ENCODE measurements at regions not wholly inside any gene's neighbourhood (a gene's known extent, or its start where the extent isn't known, plus 50 kb on each side); places are given as distances from the start of the nearest gene placed in this dataset.

GRCh38 chr14:81837304-81837703, 303.7 kb upstream of the SEL1L start:
- Histone ChIP-seq H3K9me3 (peaks cover 11% of the 10 kb centered on the region), H3K36me3 (no peaks in the 10 kb centered on the region), H3K27ac (no peak overlapping the region), H3K4me3 (no peak overlapping the region), H3K4me1 (no peaks in the 10 kb centered on the region), H3K27me3 (no peaks in the 10 kb centered on the region)
- peak; percentile 51 for ATAC-seq
- DNase-seq: no peak
- intact Hi-C loops (cut with DNase I): no loop called here
- TF ChIP-seq, protein P1, sequence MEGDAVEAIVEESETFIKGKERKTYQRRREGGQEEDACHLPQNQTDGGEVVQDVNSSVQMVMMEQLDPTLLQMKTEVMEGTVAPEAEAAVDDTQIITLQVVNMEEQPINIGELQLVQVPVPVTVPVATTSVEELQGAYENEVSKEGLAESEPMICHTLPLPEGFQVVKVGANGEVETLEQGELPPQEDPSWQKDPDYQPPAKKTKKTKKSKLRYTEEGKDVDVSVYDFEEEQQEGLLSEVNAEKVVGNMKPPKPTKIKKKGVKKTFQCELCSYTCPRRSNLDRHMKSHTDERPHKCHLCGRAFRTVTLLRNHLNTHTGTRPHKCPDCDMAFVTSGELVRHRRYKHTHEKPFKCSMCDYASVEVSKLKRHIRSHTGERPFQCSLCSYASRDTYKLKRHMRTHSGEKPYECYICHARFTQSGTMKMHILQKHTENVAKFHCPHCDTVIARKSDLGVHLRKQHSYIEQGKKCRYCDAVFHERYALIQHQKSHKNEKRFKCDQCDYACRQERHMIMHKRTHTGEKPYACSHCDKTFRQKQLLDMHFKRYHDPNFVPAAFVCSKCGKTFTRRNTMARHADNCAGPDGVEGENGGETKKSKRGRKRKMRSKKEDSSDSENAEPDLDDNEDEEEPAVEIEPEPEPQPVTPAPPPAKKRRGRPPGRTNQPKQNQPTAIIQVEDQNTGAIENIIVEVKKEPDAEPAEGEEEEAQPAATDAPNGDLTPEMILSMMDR (IDR thresholded peaks at IDR 0.05): no peak

- H3K27me3 ChIP-seq: no peaks in the 10 kb centered on the region
- H3K4me1 ChIP-seq: no peaks in the 10 kb centered on the region
- intact Hi-C loops (cut with DNase I): no loop called here
- H3K9me3 ChIP-seq: peaks cover 11% of the 10 kb centered on the region
- no peaks in the 10 kb centered on the region for H3K36me3 ChIP-seq
- no peak overlapping the region for H3K27ac ChIP-seq
- no peak for DNase-seq
- TF ChIP-seq, protein P1 (IDR thresholded peaks at IDR 0.05): no peak
- no peak for ATAC-seq
- no peak overlapping the region for H3K4me3 ChIP-seq
These were observed 305.4 kb upstream of the SEL1L start for GRCh38 chr14:81839056-81839455.

DNA sequence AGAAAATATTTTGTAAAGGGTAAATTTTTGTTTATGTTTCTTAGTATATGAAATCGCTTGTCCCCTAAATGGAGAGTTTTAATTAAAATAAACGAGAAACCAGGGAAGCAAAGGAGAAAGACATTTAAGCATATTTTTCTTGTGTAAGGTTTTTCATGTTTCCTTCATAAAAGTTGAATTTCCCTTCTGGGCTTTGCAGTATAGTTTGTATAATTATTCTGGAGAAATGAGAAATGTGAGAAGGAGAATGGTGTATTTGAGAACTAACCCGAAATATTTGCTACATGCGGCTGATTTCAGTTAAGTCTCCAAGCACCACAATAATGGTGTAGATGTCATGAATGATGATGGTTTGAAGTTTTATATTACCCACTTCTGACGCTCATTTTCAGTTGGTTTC, 307.7 kb upstream of the SEL1L start:
- Histone ChIP-seq H3K4me3 (no peak overlapping the region), H3K27me3 (no peaks in the 10 kb centered on the region), H3K4me1 (no peaks in the 10 kb centered on the region), H3K9me3 (peaks cover 2% of the 10 kb centered on the region), H3K36me3 (no peaks in the 10 kb centered on the region), H3K27ac (no peak overlapping the region)
- DNase-seq (no peak), ATAC-seq (no peak)
- intact Hi-C loops (cut with DNase I): no loop called here
- TF ChIP-seq, protein P1 (IDR thresholded peaks at IDR 0.05): no peak

DNA sequence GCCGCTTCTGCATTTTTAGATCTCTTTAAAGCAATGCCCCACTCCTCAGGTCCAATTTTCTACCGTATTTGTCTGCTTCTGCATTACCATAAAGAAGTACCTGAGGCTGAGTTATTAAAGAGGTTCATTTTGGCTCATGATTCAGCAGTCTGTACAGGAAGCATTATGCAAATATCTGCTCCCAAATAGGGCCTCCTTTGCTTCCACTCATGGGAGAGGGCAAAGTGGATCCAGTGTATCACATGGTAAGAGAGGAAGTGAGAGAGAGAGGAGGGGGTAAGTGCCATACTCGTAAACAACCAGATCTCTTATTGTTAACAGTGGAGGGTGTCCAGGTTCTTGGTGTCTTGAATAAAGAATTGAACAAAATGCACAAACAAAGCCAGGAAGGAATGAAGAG, 316.1 kb upstream of the SEL1L start:
- Histone ChIP-seq H3K27me3 (no peaks in the 10 kb centered on the region), H3K9me3 (peaks cover 12% of the 10 kb centered on the region), H3K4me1 (no peaks in the 10 kb centered on the region), H3K36me3 (no peaks in the 10 kb centered on the region), H3K27ac (no peak overlapping the region), H3K4me3 (no peak overlapping the region)
- ATAC-seq (no peak), DNase-seq (no peak)
- intact Hi-C loops (cut with DNase I): no loop called here
- TF ChIP-seq, protein P1 (IDR thresholded peaks at IDR 0.05): no peak

GRCh38 chr14:81855007-81855406, 321.4 kb upstream of the SEL1L start:
- intact Hi-C loops (cut with DNase I): no loop called here
- DNase-seq (no peak), ATAC-seq (no peak)
- Histone ChIP-seq H3K27ac (no peak overlapping the region), H3K27me3 (no peaks in the 10 kb centered on the region), H3K9me3 (peaks cover 5% of the 10 kb centered on the region), H3K4me3 (no peak overlapping the region), H3K4me1 (no peaks in the 10 kb centered on the region), H3K36me3 (no peaks in the 10 kb centered on the region)
- TF ChIP-seq, protein P1 (IDR thresholded peaks at IDR 0.05): no peak

- H3K36me3 ChIP-seq: no peaks in the 10 kb centered on the region
- no peak overlapping the region for H3K27ac ChIP-seq
- no peaks in the 10 kb centered on the region for H3K27me3 ChIP-seq
- no peak for ATAC-seq
- DNase-seq: no peak
- no peak overlapping the region for H3K4me3 ChIP-seq
- H3K4me1 ChIP-seq: no peaks in the 10 kb centered on the region
- H3K9me3 ChIP-seq: peaks cover 5% of the 10 kb centered on the region
- intact Hi-C loops (cut with DNase I): no loop called here
- TF ChIP-seq, protein P1 (IDR thresholded peaks at IDR 0.05): no peak
These were observed 325.4 kb upstream of the SEL1L start for GRCh38 chr14:81859046-81859445.
